ENCODE measurements at regions not wholly inside any gene's neighbourhood (a gene's known extent, or its start where the extent isn't known, plus 50 kb on each side); places are given as distances from the start of the nearest gene placed in this dataset.

GRCh38 chr6:155867682-155868081 is 412.0 kb upstream of the NOX3 start:
- TF ChIP-seq, protein P1, sequence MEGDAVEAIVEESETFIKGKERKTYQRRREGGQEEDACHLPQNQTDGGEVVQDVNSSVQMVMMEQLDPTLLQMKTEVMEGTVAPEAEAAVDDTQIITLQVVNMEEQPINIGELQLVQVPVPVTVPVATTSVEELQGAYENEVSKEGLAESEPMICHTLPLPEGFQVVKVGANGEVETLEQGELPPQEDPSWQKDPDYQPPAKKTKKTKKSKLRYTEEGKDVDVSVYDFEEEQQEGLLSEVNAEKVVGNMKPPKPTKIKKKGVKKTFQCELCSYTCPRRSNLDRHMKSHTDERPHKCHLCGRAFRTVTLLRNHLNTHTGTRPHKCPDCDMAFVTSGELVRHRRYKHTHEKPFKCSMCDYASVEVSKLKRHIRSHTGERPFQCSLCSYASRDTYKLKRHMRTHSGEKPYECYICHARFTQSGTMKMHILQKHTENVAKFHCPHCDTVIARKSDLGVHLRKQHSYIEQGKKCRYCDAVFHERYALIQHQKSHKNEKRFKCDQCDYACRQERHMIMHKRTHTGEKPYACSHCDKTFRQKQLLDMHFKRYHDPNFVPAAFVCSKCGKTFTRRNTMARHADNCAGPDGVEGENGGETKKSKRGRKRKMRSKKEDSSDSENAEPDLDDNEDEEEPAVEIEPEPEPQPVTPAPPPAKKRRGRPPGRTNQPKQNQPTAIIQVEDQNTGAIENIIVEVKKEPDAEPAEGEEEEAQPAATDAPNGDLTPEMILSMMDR (IDR thresholded peaks at IDR 0.05) = no peak
- no peak for TF ChIP-seq POLR2A (IDR thresholded peaks at IDR 0.05)
